GM19238 (cell line): ENCODE measurements at regions not wholly inside any gene's neighbourhood (a gene's known extent, or its start where the extent isn't known, plus 50 kb on each side); places are given as distances from the start of the nearest gene placed in this dataset.
"Not testable (repeated sequence)": the region's sequence is repeated elsewhere in the genome, so short reads cannot be mapped to it uniquely, and the experiment has no call there.

ENCODE experiments used
- DNase-seq: peaks from one replicate; pipeline ENCODE4 v3.0.0; 2011; ENCODE audit warnings: low spot score; ENCODE audit not compliant: insufficient read length

DNA sequence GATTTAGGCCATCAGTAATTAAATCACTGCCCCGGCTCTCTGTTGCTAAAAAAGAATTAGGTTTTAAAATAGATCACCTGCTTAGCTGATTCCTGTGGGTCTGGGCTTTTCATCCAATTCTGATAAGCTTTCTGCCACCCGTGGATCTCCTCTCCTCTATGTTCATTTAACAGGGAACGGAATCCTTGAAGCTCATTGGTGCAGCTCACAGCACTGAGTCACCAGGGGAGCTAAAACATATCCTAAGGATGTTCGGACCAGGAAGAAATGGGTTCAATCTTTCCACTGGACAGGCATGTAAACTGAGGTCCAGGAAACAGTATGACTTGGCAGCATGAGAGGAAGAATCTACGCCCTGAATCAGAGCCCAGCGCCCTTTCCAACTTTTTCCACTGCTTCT, 267.1 kb upstream of the GRIA1 start:
- DNase-seq: no peak

DNA sequence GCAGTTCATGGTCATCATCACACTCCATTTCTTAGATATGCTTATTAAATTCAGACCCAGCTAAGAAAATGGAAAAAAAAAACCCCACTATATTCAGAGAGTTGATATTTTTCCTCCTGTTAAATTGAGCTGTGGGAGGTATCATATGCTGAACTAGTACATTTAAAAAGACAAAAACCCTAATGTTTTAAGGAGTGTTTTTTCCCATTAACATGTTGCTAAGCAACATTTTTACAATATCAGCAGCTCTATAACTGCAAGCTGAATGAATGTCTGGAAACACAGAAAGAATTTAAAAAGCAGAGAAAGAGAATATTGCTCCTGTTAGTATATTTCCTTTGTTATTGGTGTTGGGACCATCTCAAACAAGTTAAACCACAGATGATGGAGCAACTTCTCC, 265.8 kb upstream of the GRIA1 start:
- DNase-seq: no peak

DNA sequence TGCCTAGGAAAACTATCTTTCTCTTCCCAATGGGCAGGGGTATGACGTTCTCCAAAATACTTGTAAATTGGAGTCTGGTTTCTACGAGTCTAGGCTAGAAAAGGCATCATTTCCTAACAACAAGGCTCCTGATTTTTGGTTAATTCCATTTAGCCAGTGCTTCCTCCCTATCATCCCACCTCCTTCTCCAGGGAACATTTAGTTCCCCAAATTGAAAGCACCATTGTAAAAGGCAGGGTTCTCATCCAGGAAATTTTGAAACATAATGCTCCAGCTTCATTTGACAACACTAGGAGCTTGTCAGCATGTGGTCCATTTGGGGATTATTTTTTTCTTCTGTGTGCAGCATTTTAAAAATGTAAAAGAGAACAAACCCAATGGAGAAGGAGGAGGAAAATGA, 256.5 kb upstream of the GRIA1 start:
- DNase-seq: no peak

DNA sequence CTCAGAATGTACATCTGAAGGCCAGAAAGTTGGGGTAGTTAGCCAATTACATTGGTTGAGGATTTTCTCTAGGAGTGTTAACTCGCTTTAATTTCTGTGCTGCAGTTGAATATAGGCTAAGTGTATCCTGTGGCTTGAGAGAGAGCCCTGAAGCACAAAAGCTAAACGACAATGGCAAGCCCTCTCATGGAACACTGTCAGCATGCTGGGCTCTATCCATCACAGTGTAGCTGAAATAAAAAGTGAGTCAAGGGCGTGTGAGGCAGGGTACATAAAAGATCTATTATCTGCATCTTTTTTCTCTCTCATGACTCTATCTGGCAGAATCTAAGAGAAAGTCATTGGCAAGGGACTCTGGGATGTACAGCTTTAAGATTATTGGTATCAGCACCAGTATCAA, 254.2 kb upstream of the GRIA1 start:
- no peak for DNase-seq

DNA sequence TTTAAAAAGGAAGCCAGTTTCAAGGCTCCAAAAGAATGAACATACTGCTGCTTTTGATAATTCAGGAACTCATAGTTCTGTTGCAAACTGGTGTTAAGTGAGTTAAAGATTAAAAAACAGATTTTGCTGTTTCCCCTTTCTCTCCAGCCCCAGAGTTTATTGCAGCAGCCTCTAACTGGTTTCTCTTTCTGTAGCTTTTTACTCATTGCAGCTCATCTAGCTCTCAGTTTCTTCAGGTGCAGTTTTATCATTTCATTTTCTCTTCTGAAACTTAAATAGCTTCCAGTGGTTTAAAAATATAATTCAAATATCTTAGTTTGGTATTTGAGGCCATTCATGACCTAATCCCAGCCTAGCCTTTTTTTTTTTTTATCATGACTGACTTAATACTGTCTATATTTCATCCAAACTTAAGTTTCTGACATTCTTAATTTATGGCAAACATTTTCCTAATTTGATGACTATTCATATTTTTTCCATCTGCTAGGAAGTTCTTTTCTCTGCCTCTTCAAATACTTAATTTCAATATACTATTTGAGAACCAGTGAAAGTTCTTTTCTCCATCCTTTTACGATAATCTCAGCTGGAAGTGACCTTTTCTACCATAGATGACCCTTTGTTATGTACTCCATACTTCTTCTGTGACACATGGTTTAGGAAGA, 252.7 kb upstream of the GRIA1 start:
- peak; percentile 7 for DNase-seq

DNA sequence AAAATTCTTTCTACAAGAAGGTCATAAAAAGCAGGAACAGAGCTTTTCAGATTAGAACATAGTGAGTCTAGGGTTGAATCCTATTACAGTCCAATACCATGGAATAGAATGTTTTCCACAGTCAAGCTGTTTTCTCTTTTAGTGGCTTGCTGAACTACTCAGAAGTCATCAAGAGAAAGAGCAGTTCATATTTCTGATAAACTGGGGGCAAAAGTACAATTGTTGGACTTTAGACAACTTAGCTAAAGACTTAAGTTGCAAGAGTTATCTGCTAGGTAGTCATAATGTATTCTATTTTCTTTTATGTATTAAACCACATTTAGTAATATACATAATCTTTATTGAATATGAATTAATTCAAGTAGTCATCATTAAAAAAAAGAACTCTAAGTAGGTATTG, 233.1 kb upstream of the GRIA1 start:
- DNase-seq: no peak

DNA sequence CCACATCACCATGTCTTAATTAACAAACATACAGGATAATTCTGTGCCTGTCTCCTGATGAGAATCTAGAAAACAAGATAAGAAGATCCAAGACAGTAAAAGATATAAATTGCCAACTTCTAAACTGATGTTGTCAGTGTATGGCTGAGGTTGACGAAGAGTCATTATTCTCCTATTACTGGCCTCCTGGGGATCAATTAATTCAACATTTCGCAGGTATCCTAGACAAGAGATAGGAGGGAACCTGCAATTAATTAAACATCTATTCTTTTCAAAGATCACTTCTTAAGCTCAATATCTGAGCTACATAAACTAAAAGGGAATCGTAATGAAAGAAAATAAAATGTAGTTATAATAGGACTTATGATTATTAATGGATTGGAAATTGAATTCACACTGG, 232.0 kb upstream of the GRIA1 start:
- DNase-seq: no peak

DNA sequence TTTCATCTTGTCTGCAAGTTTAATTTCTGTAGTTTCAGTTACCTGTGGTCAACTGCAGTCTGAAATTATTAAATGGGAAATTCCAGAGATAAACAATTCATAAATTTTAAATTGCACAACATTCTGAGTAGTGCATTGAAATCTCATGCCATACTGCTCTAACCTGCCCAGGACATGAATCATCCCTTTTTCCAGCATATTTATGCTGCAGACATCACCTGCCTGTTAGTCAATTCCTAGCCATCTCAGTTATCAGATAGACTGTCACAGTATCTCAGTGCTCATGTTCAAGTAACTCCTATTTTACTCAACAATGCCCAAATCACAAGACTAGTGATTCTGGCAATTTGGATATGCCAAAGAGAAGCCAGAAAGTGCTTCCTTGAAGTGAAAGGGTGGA, 223.0 kb upstream of the GRIA1 start:
- DNase-seq: no peak

DNA sequence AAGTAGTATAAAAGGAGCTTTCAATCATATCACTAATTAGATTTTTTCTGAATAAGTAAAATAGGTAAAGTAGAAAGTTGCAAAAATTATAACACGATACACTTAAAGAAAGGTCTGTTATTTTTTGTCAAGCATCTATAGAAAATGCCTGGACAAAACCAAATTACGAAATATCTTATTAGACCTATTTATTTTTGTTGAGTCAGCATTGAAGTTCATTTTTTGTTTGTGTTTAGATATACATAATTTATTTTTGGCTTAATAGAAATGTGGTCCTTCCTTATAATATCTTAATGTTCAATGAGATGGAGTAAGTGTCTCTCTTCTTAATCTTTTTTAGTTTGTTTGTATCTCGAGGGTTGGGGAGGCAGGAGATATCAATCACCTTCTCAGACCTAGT, 214.8 kb upstream of the GRIA1 start:
- DNase-seq: no peak

DNA sequence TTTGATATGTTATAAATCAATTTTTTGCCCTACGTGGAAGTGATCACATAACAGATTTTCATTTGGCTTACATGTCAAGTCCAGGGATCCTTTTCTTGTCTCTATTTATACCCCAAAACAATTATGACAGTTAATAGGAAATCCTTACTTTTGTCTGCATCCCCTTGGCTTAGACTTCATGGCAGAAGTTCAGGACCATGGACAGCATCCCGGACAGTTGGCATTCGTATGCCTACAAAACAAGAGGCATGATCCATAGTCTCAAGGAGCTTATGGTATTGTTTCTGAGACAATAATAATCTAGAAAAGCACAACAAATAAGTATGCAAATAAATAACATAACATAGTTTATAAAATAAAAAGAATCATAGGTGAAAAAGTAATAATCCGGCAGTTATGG, 214.3 kb upstream of the GRIA1 start:
- DNase-seq: no peak

DNA sequence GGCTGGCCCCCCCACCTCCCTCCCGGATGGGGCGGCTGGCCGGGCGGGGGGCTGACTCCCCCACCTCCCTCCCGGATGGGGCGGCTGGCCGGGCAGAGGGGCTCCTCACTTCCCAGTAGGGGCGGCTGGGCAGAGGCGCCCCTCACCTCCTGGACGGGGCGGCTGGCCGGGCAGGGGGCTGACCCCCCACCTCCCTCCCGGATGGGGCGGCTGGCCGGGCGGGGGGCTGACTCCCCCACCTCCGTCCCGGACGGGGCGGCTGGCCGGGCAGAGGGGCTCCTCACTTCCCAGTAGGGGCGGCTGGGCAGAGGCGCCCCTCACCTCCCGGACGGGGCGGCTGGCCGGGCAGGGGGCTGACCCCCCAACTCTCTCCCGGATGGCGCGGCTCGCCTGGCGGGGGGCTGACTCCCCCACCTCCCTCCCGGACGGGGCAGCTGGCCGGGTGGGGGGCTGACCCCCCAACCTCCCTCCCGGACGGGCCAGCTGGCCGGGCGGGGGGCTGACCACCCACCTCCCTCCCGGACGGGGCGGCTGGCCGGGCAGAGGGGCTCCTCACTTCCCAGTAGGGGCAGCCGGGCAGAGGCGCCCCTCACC, 194.1 kb upstream of the GRIA1 start:
- not testable (repeated sequence) for DNase-seq

DNA sequence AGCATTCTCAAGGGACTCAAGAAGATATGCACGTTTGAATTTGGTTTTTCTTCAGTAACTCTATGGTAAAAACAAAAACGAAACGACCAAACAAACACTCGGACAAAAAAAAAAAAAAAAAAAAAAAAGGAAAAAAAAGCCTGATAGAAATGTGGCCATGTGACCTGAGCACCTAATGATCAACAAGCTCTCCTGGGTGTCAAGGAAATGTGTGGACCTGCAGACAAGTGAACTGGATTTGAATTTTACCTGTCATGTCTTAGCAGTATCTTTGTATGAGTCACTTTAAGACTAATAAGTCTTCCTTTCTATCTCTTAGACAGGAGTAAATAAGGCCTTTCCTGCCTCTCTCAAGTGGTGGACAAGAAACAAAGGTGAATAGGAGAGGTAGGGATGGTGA, 190.6 kb upstream of the GRIA1 start:
- DNase-seq: no peak

DNA sequence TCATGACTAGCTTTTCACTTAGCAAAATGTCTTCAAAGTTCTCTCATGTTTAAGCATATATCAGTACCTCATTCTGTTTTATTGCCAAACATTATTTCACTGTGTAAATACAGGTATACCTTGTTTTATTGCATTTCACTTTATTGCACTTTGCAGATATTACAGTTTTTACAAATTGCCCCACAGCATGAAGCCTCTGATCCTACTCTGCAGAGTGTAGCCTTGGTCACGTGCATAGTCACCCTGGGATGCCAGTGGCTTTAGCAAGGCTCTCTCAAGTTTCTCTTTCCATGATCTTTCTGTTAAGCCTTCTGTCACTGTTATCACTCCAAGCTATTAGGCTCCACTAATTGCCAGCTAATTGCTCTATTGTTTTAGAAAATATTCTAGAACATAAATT, 182.2 kb upstream of the GRIA1 start:
- DNase-seq: no peak

DNA sequence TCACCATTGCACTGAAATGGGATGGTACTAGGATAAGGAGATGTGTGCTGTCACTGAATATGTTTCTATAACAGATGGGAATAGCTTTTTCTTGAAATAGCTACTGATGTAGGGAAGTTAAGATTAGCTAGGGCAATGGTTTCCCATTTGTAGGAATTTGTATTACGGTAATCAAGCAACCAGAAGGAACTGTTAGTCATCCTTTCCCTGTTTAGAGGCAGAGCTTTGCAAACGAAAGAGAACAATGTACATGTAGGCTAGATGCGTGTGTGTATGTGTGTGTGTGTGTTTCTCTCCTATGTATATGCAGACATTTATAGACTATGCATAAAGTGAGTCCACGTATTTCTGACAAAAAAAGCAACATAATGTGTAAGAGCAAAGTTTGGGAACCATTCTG, 171.9 kb upstream of the GRIA1 start:
- no peak for DNase-seq

DNA sequence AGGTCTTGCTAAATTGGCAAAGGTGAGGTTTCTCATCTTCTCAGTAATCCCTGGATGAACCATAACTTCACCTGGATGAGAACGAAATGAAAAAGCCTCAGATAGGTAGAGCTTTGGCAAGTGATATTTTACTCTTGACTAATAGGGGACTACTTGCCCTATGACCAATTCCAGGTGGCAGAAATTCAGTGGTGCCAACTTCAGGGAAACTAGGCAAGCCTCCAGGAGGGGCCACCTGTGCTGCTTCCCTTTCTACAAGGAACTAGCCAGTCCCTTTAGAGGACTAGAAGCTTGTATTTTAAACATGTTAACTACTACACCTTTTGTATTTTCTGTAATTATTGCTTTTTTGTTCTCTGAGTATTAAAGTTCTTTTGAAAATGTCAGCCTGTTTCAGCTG, 169.0 kb upstream of the GRIA1 start:
- DNase-seq: no peak

DNA sequence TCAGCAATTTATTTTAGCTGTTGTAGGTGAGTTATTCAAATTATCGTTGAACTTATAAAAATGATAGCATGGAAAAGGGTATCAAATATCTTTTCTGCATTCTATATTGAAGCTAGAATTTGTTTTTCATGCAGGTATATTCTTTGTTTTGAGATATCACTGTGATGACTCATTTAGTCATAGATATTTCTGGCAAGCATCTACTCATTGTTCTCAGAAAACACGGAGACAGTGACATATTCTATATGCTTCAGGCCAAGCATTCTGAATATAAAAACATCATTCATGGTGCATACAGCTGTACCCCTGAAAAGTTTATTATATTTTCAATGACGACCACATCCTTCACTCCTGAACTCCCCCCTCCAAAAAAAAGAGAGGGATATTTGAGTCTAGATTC, 150.3 kb upstream of the GRIA1 start:
- no peak for DNase-seq

DNA sequence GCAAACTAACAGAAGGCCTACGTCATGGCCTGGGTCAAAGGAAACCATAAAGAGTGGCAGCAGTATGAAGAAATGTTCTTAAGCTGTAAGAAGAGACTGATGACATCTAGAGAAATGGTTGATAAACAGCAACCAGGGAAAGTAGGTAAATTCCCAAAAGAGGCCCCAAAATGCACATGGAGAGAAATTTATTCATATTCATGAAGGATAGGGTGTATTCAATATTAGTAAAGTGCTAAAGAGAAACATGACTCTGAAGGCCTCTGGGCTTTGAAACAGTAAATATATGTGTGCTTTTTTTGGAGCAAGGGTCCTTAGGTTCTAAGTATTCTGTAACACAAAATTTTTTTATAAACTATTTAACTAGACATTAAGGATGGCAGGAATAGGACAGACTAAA, 149.7 kb upstream of the GRIA1 start:
- no peak for DNase-seq

DNA sequence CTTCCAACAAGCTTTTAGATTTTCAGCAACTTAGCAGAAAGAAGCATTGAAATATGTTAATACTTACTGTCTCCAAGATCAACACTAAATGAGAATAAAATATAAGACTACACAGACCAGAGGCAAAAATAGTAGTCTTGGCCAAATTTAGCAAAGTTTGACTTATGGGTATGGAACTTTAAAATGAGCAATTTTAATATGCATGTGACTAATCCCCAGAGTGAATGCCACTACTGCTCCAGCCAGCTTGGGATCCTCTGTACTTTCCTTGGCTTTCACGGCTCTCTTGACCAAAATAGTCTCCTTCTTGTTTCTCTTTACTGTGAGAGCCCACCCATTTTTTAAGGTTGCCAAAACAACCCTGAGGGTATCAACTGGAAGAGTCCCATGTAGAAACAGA, 148.0 kb upstream of the GRIA1 start:
- no peak for DNase-seq

DNA sequence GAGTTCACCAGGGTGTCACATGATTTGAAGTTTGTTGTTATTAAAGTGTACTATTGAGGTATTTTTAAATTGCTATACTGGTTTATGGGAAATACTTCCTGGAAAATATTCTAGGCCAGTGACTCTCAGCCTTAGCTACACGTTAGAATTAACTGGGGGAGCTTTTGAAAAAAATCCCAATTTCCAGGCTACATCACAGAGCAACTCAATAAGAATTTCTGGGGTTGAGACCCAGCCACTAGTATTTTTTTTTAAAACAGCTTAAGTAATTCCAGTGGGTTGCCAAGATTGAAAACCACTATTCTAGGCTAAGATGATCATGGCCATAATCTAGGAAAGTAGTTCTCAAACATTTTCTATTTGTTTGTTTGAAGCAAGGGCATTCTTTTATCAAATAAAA, 142.9 kb upstream of the GRIA1 start:
- no peak for DNase-seq

DNA sequence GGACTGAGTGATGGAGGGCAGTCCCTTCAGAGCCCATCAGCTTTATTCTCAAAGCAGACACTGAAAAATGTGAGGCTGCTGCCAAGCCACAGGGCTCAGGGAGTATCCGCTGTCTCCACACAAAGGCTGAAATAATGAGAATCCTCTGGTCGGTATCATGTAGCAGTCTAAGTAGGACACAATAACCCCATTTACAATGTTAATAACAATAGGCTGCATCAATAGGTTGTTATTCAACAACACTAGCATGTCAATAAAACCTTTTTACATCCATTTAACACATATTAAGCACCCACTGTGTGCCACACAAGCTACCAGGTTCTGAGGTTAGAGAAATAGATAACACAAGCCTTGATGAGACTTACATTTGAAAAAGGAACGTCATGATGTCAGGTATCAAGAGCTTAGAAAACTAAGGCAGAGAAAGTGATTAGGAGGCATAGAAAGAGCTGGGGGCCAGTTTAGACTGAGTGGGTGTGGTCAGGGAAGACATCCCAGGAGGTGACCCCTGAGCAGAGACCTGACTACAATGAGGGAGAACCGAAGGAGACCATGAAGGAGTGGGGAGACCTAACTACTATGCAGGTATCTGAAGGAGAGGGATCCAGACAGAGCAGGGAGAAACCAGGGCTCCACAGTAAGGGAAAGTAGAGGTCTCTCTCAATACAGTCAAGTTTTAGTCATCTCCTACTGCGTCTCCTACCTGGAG, 140.1 kb upstream of the GRIA1 start:
- no peak for DNase-seq

DNA sequence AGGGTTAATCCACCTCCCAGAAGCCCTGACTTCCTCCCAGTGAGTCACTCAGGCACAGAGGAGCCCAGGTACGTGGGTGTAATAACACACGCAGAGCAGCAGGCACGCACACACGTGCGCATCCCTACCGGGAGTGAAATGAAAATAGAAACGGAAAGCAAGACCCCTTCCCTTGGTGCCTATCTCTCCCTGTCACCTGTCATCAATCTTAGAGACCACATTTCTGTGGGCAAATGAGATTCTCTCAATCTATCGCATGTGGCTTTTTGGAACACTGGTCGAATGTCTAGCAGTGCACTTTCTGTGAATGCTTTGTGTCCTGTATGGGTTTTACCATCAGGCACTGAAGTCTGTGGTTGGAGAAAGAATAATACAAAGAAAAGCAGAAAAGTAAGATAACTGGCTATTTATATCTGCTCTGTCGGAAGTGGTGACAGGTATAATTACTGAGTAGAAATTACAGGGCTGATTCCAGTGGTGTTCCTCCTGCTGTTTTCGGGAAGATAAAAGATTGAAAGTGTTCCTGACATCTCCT, 137.7 kb upstream of the GRIA1 start:
- no peak for DNase-seq

DNA sequence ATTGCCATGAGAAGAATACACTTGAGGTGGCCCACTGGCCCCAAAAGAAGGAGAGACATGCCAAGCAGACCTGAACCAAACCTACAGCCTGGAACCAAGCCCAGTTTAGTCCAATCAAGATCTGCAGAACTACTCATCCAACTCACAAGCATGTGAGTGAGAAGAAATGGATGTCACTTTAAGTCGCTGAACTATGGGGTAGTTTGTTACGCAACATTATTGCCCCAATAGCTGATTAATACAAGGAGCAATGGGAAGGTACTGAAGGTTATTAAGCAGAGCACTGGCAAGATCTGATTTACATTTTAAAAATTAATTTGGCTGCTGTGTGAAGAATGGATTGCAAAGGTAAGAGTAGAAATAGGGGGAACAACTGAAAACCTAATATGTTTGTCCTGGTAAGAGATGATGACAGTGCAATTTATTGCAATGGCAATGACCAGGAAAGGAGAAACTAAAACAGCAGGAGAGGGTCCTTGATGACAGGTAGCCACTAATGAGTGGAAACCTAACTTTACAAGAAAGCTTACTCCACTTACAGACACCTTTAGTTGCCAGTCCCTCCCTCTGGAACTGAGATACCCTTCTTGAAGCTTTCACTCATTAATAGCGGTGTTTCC, 132.9 kb upstream of the GRIA1 start:
- DNase-seq: no peak
